Activated naive CD4-positive, alpha-beta T cell treated with anti-CD3 and anti-CD28 coated beads, Interleukin-2, amount 50 U/mL, for 16 hours (primary cell): ENCODE measurements at regions not wholly inside any gene's neighbourhood (a gene's known extent, or its start where the extent isn't known, plus 50 kb on each side); places are given as distances from the start of the nearest gene placed in this dataset.
A peak's percentile ranks its signal among the peaks of the same experiment; 100 is the strongest.
"Not testable (repeated sequence)": the region's sequence is repeated elsewhere in the genome, so short reads cannot be mapped to it uniquely, and the experiment has no call there.

Source experiments
- DNase-seq: peaks from one replicate; pipeline ENCODE4 v3.0.0-alpha.2; 2020

- DNase-seq: not testable (repeated sequence)
Observed at GRCh38 chr21:32823296-32823695, 51.7 kb upstream of the PAXBP1 start.

GRCh38 chr21:32824950-32825349 is 53.4 kb upstream of the PAXBP1 start:
- DNase-seq: no peak

GRCh38 chr21:32826329-32827167 is 55.0 kb upstream of the PAXBP1 start:
- peak; percentile 31 for DNase-seq

- no peak for DNase-seq
Observed at GRCh38 chr21:32828908-32829307, 57.4 kb upstream of the PAXBP1 start.

GRCh38 chr21:32829504-32829903 is 57.9 kb upstream of the PAXBP1 start:
- no peak for DNase-seq

- DNase-seq: not testable (repeated sequence)
Observed at GRCh38 chr21:32831779-32832178, 60.2 kb upstream of the PAXBP1 start.

GRCh38 chr21:32834211-32834915 is 62.8 kb upstream of the PAXBP1 start:
- no peak for DNase-seq

- DNase-seq: no peak
Observed at GRCh38 chr21:32834916-32835235, 63.3 kb upstream of the PAXBP1 start.

- no peak for DNase-seq
Observed at GRCh38 chr21:32842146-32842545, 70.6 kb upstream of the PAXBP1 start.

GRCh38 chr21:32843561-32843960 is 72.0 kb upstream of the PAXBP1 start:
- no peak for DNase-seq

GRCh38 chr21:32844076-32844475 is 72.5 kb upstream of the PAXBP1 start:
- DNase-seq: no peak

- DNase-seq: no peak
Observed at GRCh38 chr21:32844653-32845436, 73.3 kb upstream of the PAXBP1 start.

- DNase-seq: no peak
Observed at GRCh38 chr21:32858628-32859027, 87.1 kb upstream of the PAXBP1 start.

GRCh38 chr21:32860399-32860798 is 88.8 kb upstream of the PAXBP1 start:
- DNase-seq: no peak

GRCh38 chr21:32861866-32862265 is 90.3 kb upstream of the PAXBP1 start:
- DNase-seq: no peak

GRCh38 chr21:32867597-32867996 is 96.0 kb upstream of the PAXBP1 start:
- no peak for DNase-seq

GRCh38 chr21:32868631-32869454 is 97.3 kb upstream of the PAXBP1 start:
- no peak for DNase-seq

- DNase-seq: no peak
Observed at GRCh38 chr21:32869459-32869858, 97.9 kb upstream of the PAXBP1 start.

- no peak for DNase-seq
Observed at GRCh38 chr21:32876426-32876825, 104.9 kb upstream of the PAXBP1 start.

- not testable (repeated sequence) for DNase-seq
Observed at GRCh38 chr21:32877888-32878287, 106.3 kb upstream of the PAXBP1 start.

GRCh38 chr21:32878661-32879060 is 107.1 kb upstream of the PAXBP1 start:
- no peak for DNase-seq

GRCh38 chr21:32881458-32881857 is 109.9 kb upstream of the PAXBP1 start:
- no peak for DNase-seq

- DNase-seq: no peak
Observed at GRCh38 chr21:32884062-32884461, 112.5 kb upstream of the PAXBP1 start.
